ENCODE measurements at regions not wholly inside any gene's neighbourhood (a gene's known extent, or its start where the extent isn't known, plus 50 kb on each side); places are given as distances from the start of the nearest gene placed in this dataset.

GRCh38 chr7:54090652-54091213, 451.4 kb upstream of the VSTM2A start (continued):
- no peak for TF ChIP-seq CTBP1 (IDR thresholded peaks at IDR 0.05; ENCODE audit: borderline replicate concordance)
- no peak for TF ChIP-seq SIN3A (IDR thresholded peaks at IDR 0.05; ENCODE audit: borderline replicate concordance in 2 of 2, control insufficient read depth in 1 of 2, low read depth in 2 of 2, low read length in 2 of 2)
- TF ChIP-seq, protein P1, sequence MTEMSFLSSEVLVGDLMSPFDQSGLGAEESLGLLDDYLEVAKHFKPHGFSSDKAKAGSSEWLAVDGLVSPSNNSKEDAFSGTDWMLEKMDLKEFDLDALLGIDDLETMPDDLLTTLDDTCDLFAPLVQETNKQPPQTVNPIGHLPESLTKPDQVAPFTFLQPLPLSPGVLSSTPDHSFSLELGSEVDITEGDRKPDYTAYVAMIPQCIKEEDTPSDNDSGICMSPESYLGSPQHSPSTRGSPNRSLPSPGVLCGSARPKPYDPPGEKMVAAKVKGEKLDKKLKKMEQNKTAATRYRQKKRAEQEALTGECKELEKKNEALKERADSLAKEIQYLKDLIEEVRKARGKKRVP (CRISPR knock-in tag; IDR thresholded peaks at IDR 0.05): no peak
- TF ChIP-seq, protein P2, sequence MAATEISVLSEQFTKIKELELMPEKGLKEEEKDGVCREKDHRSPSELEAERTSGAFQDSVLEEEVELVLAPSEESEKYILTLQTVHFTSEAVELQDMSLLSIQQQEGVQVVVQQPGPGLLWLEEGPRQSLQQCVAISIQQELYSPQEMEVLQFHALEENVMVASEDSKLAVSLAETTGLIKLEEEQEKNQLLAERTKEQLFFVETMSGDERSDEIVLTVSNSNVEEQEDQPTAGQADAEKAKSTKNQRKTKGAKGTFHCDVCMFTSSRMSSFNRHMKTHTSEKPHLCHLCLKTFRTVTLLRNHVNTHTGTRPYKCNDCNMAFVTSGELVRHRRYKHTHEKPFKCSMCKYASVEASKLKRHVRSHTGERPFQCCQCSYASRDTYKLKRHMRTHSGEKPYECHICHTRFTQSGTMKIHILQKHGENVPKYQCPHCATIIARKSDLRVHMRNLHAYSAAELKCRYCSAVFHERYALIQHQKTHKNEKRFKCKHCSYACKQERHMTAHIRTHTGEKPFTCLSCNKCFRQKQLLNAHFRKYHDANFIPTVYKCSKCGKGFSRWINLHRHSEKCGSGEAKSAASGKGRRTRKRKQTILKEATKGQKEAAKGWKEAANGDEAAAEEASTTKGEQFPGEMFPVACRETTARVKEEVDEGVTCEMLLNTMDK (IDR thresholded peaks at IDR 0.05; ENCODE audit: borderline replicate concordance, insufficient read depth, low read depth, low read length, poor library complexity, severe bottlenecking): no peak
- no peak for TF ChIP-seq TAF9B (IDR thresholded peaks at IDR 0.05; ENCODE audit: partially characterized antibody)
- no peak for TF ChIP-seq FOXK2 (conservative IDR thresholded peaks at IDR 0.05 in 1 of 2, IDR thresholded peaks at IDR 0.05 in 1 of 2; ENCODE audit: low read depth in 2 of 2)

- H3K27ac ChIP-seq (ENCODE audit: extremely low read depth, low read depth, low read length): no peak overlapping the region
- 1% methylated on average over 6 of the region's 6 CpGs for WGBS (ENCODE audit: insufficient coverage, low coverage, missing lambda C conversion rate)
- H3K79me2 ChIP-seq (ENCODE audit: control insufficient read depth, insufficient read depth, low read length): no peaks in the 10 kb centered on the region
- no peak for DNase-seq (ENCODE audit: extremely low read depth in 1 of 4, low spot score in 3 of 4)
- CTCF ChIA-PET (ENCODE audit: low intra/inter-chr PET ratio): no interaction called here
- FAIRE-seq: no peak
- no peaks in the 10 kb centered on the region for H3K9me3 ChIP-seq (replicated peaks; ENCODE audit: control insufficient read depth, insufficient read depth, low read depth, low read length)
- no peaks in the 10 kb centered on the region for H3K4me1 ChIP-seq (replicated peaks in 1 of 2; ENCODE audit: control insufficient read depth in 2 of 2, insufficient read depth in 2 of 2, low read length in 2 of 2)
- in situ Hi-C loops (cut with MboI): no loop called here
- intact Hi-C loops (cut with micrococcal nuclease): no loop called here
- no peaks in the 10 kb centered on the region for H4K20me1 ChIP-seq (replicated peaks; ENCODE audit: control insufficient read depth, insufficient read depth, low read length)
- H3K36me3 ChIP-seq (ENCODE audit: control insufficient read depth, insufficient read depth, low read length): no peaks in the 10 kb centered on the region
- H2AFZ ChIP-seq (ENCODE audit: low read depth, low read length): no peak overlapping the region
- TF ChIP-seq HIVEP1 (CRISPR knock-in tag; IDR thresholded peaks at IDR 0.05) (no peak), SUPT5H (IDR thresholded peaks at IDR 0.05) (no peak)
- TF ChIP-seq, protein P3, sequence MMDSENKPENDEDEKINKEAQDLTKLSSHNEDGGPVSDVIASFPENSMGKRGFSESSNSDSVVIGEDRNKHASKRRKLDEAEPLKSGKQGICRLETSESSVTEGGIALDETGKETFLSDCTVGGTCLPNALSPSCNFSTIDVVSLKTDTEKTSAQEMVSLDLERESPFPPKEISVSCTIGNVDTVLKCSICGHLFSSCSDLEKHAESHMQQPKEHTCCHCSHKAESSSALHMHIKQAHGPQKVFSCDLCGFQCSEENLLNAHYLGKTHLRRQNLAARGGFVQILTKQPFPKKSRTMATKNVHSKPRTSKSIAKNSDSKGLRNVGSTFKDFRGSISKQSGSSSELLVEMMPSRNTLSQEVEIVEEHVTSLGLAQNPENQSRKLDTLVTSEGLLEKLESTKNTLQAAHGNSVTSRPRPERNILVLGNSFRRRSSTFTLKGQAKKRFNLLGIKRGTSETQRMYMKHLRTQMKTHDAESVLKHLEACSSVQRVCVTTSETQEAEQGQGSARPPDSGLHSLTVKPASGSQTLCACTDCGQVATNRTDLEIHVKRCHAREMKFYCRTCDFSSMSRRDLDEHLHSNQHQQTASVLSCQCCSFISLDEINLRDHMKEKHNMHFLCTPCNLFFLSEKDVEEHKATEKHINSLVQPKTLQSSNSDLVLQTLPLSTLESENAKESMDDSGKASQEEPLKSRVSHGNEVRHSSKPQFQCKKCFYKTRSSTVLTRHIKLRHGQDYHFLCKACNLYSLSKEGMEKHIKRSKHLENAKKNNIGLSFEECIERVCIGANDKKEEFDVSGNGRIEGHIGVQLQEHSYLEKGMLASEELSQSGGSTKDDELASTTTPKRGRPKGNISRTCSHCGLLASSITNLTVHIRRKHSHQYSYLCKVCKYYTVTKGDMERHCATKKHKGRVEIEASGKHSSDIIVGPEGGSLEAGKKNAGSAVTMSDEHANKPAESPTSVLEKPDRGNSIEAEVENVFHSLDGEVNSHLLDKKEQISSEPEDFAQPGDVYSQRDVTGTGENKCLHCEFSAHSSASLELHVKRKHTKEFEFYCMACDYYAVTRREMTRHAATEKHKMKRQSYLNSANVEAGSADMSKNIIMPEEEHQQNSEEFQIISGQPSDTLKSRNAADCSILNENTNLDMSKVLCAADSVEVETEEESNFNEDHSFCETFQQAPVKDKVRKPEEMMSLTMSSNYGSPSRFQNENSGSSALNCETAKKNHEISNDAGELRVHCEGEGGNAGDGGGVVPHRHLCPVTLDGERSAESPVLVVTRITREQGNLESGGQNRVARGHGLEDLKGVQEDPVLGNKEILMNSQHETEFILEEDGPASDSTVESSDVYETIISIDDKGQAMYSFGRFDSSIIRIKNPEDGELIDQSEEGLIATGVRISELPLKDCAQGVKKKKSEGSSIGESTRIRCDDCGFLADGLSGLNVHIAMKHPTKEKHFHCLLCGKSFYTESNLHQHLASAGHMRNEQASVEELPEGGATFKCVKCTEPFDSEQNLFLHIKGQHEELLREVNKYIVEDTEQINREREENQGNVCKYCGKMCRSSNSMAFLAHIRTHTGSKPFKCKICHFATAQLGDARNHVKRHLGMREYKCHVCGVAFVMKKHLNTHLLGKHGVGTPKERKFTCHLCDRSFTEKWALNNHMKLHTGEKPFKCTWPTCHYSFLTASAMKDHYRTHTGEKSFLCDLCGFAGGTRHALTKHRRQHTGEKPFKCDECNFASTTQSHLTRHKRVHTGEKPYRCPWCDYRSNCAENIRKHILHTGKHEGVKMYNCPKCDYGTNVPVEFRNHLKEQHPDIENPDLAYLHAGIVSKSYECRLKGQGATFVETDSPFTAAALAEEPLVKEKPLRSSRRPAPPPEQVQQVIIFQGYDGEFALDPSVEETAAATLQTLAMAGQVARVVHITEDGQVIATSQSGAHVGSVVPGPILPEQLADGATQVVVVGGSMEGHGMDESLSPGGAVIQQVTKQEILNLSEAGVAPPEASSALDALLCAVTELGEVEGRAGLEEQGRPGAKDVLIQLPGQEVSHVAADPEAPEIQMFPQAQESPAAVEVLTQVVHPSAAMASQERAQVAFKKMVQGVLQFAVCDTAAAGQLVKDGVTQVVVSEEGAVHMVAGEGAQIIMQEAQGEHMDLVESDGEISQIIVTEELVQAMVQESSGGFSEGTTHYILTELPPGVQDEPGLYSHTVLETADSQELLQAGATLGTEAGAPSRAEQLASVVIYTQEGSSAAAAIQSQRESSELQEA (IDR thresholded peaks at IDR 0.05; ENCODE audit: low read depth): no peak
- H3K4me3 ChIP-seq: no peak overlapping the region
- no TSS peak for BruUV-seq (replicated peaks)
- no peak for ATAC-seq
- no peaks in the 10 kb centered on the region for H3K27me3 ChIP-seq (ENCODE audit: control insufficient read depth in 2 of 2, insufficient read depth in 2 of 2, low read length in 2 of 2)
- H3K4me2 ChIP-seq (ENCODE audit: insufficient read depth, low read length): no peak overlapping the region
- H3K9ac ChIP-seq (ENCODE audit: insufficient read depth in 1 of 2, low read depth in 2 of 2, low read length in 2 of 2): no peak overlapping the region
- no peaks in the 10 kb centered on the region for H3K9me1 ChIP-seq (ENCODE audit: control insufficient read depth, insufficient read depth, low read length)
- POLR2A ChIA-PET: no interaction called here
These were observed 450.9 kb upstream of the VSTM2A start for GRCh38 chr7:54091322-54091721.
